Panc1 (cell line): ENCODE measurements at regions not wholly inside any gene's neighbourhood (a gene's known extent, or its start where the extent isn't known, plus 50 kb on each side); places are given as distances from the start of the nearest gene placed in this dataset.

ENCODE experiments used
- CTCF ChIP-seq: fragments of 450-650 bp; IDR thresholded peaks from 2 replicates; pipeline ENCODE4 v1.5.1; 2017; ENCODE audit warnings: mild to moderate bottlenecking
- POLR2AphosphoS5 ChIP-seq: IDR thresholded peaks from 2 replicates; pipeline ENCODE4 v1.6.1; 2012; ENCODE audit warnings: mild to moderate bottlenecking, low read depth, low read length, moderate library complexity
- REST ChIP-seq, 2 experiments: IDR thresholded peaks; 2 replicates each; pipeline ENCODE4 v1.6.1; 2011 to 2012; ENCODE audit warnings: low read depth in 2 of 2, control low read depth in 1 of 2, low read length in 1 of 2, mild to moderate bottlenecking in 1 of 2, moderate library complexity in 1 of 2; ENCODE audit not compliant: insufficient read depth in 1 of 2
- SIN3A ChIP-seq: IDR thresholded peaks from 2 replicates; pipeline ENCODE4 v1.6.1; 2012; ENCODE audit warnings: low read depth, mild to moderate bottlenecking, low read length, moderate library complexity, borderline replicate concordance; ENCODE audit not compliant: insufficient read depth
- TCF7L2 ChIP-seq: IDR thresholded peaks from 2 replicates; pipeline ENCODE4 v1.6.1; 2011; ENCODE audit warnings: mild to moderate bottlenecking, low read depth, low read length, inconsistent platforms

GRCh38 chr10:8776926-8777622 lies 722.6 kb downstream of the GATA3 start:
- no peak for TF ChIP-seq POLR2AphosphoS5
- TF ChIP-seq CTCF = no peak
- TF ChIP-seq REST (IDR thresholded peaks at IDR 0.05; ENCODE audit: insufficient read depth in 1 of 2, low read depth in 2 of 2, low read length in 1 of 2) = no peak
- no peak for TF ChIP-seq TCF7L2
- no peak for TF ChIP-seq SIN3A
